ENCODE measurements at regions not wholly inside any gene's neighbourhood (a gene's known extent, or its start where the extent isn't known, plus 50 kb on each side); places are given as distances from the start of the nearest gene placed in this dataset.

DNA sequence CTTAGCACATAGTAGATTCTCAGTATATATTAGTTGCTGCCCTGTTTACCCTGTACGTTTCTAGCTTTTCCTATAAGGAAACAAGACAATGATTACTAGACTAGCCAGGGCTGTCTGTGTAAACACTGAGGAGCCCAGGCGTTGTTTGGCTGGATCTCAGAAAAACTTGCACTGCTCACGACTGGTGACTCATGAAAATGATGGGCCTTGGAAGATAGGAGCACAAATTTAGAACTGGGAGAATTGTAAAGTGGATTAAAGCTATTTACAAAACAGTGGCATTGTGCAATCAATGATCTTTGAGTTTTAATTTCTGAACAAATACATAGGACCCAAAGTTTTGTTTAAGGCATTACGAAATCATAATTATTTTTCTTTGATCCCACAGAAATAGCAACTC, 276.9 kb downstream of the FAM76B start:
- TF ChIP-seq MAX (IDR thresholded peaks at IDR 0.05) (no peak), TAF1 (IDR thresholded peaks at IDR 0.05; ENCODE audit: low read depth) (no peak), RAD21 (IDR thresholded peaks at IDR 0.05; ENCODE audit: low read depth) (no peak), TEAD4 (IDR thresholded peaks at IDR 0.05) (no peak), EGR1 (IDR thresholded peaks at IDR 0.05) (no peak), EP300 (IDR thresholded peaks at IDR 0.05; ENCODE audit: borderline replicate concordance) (no peak), CEBPB (IDR thresholded peaks at IDR 0.05) (no peak), USF1 (IDR thresholded peaks at IDR 0.05) (no peak), ZBTB7A (IDR thresholded peaks at IDR 0.05; ENCODE audit: low read depth) (no peak), YY1 (IDR thresholded peaks at IDR 0.05; ENCODE audit: low read depth) (no peak), FOXM1 (IDR thresholded peaks at IDR 0.05; ENCODE audit: borderline replicate concordance, low read depth) (no peak), REST (IDR thresholded peaks at IDR 0.05; ENCODE audit: low read depth) (no peak), CREB1 (IDR thresholded peaks at IDR 0.05; ENCODE audit: low read depth) (no peak)
